ENCODE measurements at regions not wholly inside any gene's neighbourhood (a gene's known extent, or its start where the extent isn't known, plus 50 kb on each side); places are given as distances from the start of the nearest gene placed in this dataset.

- DNase-seq: no peak
These were observed 318.8 kb downstream of the TEX29 start for GRCh38 chr13:111639196-111639705.

GRCh38 chr13:111640006-111640405 is 319.6 kb downstream of the TEX29 start:
- peak in 24 of 51 donors; percentile 9 to 75 (median 29) for DNase-seq

- no peak for DNase-seq
These were observed 320.0 kb downstream of the TEX29 start for GRCh38 chr13:111640476-111640875.

- no peak for DNase-seq
These were observed 321.8 kb downstream of the TEX29 start for GRCh38 chr13:111642156-111642767.

- DNase-seq: no peak
These were observed 324.3 kb downstream of the TEX29 start for GRCh38 chr13:111644750-111645149.

- no peak for DNase-seq
These were observed 324.8 kb downstream of the TEX29 start for GRCh38 chr13:111645198-111645597.

GRCh38 chr13:111645598-111646455 is 325.4 kb downstream of the TEX29 start:
- no peak for DNase-seq

GRCh38 chr13:111646456-111646855 is 326.0 kb downstream of the TEX29 start:
- DNase-seq: no peak

GRCh38 chr13:111648885-111649284 is 328.4 kb downstream of the TEX29 start:
- DNase-seq: no peak

- no peak for DNase-seq
These were observed 330.2 kb downstream of the TEX29 start for GRCh38 chr13:111650626-111651025.

- DNase-seq: no peak
These were observed 332.2 kb downstream of the TEX29 start for GRCh38 chr13:111652676-111653075.

GRCh38 chr13:111654531-111654930 is 334.1 kb downstream of the TEX29 start:
- DNase-seq: no peak

- DNase-seq: no peak
These were observed 336.0 kb downstream of the TEX29 start for GRCh38 chr13:111656439-111656838.

GRCh38 chr13:111657013-111657412 is 336.6 kb downstream of the TEX29 start:
- no peak for DNase-seq

- peak in 35 of 51 donors; percentile 5 to 65 (median 33) for DNase-seq
These were observed 338.0 kb downstream of the TEX29 start for GRCh38 chr13:111658145-111659100.

GRCh38 chr13:111659219-111659775 is 338.9 kb downstream of the TEX29 start:
- no peak for DNase-seq

- peak in 1 of 51 donors; percentile 1 for DNase-seq
These were observed 339.4 kb downstream of the TEX29 start for GRCh38 chr13:111659842-111660241.

GRCh38 chr13:111661052-111661451 is 340.6 kb downstream of the TEX29 start:
- no peak for DNase-seq

GRCh38 chr13:111661776-111662175 is 341.3 kb downstream of the TEX29 start:
- DNase-seq: no peak

- DNase-seq: no peak
These were observed 342.0 kb downstream of the TEX29 start for GRCh38 chr13:111662451-111662850.

- no peak for DNase-seq
These were observed 342.5 kb downstream of the TEX29 start for GRCh38 chr13:111662895-111663294.

Data from hypothalamus (tissue), 51 donors.